Prostate gland (tissue), 2 donors: ENCODE measurements at regions not wholly inside any gene's neighbourhood (a gene's known extent, or its start where the extent isn't known, plus 50 kb on each side); places are given as distances from the start of the nearest gene placed in this dataset.

Source experiments
- DNase-seq: peaks from one replicate; pipeline ENCODE4 v3.0.0-alpha.2; 2019; ENCODE audit warnings: low spot score
- H3K27ac ChIP-seq, 2 donors: fragments of 200-600 bp; sonication (generic); 2 replicates each; pipeline ENCODE4 v1.5.1; 2017 to 2019
- H3K27me3 ChIP-seq: fragments of 200-600 bp; sonication (generic); replicated peaks from 2 replicates; pipeline ENCODE4 v1.5.1; 2019; ENCODE audit not compliant: insufficient read depth
- H3K36me3 ChIP-seq, 2 donors: fragments of 200-600 bp; sonication (generic); 1 replicate in 1 of 2; 2 replicates in 1 of 2; pipeline versions ENCODE4 v1.5.1 to v1.8.1; 2017 to 2019
- H3K4me1 ChIP-seq: fragments of 200-600 bp; sonication (generic); replicated peaks from 2 replicates; pipeline ENCODE4 v1.5.1; 2019
- H3K4me3 ChIP-seq, 2 donors: fragments of 200-600 bp; sonication (generic); 2 replicates each; pipeline ENCODE4 v1.5.1; 2017 to 2019
- H3K9me3 ChIP-seq: fragments of 200-600 bp; sonication (generic); 2 replicates; pipeline ENCODE4 v1.5.1; 2017
- POLR2A ChIP-seq: fragments of 450-650 bp; IDR thresholded peaks from one replicate; pipeline ENCODE4 v1.6.1; 2016; ENCODE audit warnings: antibody characterized with exemption, mild to moderate bottlenecking
- POLR2AphosphoS5 ChIP-seq: sonication (generic); formaldehyde crosslinking; IDR thresholded peaks from one replicate; pipeline ENCODE4 v1.6.1; 2017; ENCODE audit warnings: antibody characterized with exemption
- WGBS: methylation state at CpG from one replicate; pipeline ENCODE4 v1.1.5; 2018; 5-methylcytosine and 5-hydroxymethylcytosine counted together
- intact Hi-C: fragments of 100-400 bp; cut with DNase I; formaldehyde crosslinking; loops from one replicate; pipeline ENCODE4 v1.14.2; 2022
- small RNA-seq, 2 donors: library from RNA; depleted of rRNA; stranded (forward); fragments of <200 nt; gene quantifications; one replicate each; pipeline ENCODE3, GENCODE V24; 2016
- TF ChIP-seq, protein P1 (sequence below), 4 experiments: fragments of 200-600 bp in 2 of 4; fragments of 450-650 bp in 2 of 4; sonication (generic) in 2 of 4; IDR thresholded peaks; 1 replicate in 3 of 4; 2 replicates in 1 of 4; pipeline ENCODE4 v1.5.1; 2016 to 2019; ENCODE audit warnings: antibody characterized with exemption in 4 of 4, mild to moderate bottlenecking in 2 of 4, moderate library complexity in 2 of 4

DNA sequence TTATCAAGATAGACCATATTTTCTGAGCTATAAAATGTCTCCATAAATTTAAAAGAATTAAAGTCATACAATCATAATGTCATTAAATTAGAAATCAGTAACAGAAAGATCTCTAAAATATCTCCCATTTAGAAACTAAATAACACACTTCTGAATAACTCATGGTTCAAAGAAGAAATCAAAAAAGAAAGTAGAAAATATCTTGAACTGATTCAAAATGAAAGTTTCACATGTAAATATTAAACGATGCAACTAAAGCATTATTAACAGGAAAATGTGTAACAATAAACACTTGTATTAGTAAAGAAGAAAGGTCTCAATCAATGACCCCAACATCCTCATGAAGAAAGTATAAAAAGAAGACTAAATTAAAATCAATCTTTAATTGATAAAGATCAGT, 50.5 kb upstream of the PZP start:
- TF ChIP-seq, protein P1, sequence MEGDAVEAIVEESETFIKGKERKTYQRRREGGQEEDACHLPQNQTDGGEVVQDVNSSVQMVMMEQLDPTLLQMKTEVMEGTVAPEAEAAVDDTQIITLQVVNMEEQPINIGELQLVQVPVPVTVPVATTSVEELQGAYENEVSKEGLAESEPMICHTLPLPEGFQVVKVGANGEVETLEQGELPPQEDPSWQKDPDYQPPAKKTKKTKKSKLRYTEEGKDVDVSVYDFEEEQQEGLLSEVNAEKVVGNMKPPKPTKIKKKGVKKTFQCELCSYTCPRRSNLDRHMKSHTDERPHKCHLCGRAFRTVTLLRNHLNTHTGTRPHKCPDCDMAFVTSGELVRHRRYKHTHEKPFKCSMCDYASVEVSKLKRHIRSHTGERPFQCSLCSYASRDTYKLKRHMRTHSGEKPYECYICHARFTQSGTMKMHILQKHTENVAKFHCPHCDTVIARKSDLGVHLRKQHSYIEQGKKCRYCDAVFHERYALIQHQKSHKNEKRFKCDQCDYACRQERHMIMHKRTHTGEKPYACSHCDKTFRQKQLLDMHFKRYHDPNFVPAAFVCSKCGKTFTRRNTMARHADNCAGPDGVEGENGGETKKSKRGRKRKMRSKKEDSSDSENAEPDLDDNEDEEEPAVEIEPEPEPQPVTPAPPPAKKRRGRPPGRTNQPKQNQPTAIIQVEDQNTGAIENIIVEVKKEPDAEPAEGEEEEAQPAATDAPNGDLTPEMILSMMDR (IDR thresholded peaks at IDR 0.05), result no peak
- TF ChIP-seq POLR2A, result no peak
- no peak for TF ChIP-seq POLR2AphosphoS5
- H3K9me3 ChIP-seq, result no peaks in the 10 kb centered on the region
- DNase-seq, result no peak
- no peaks in the 10 kb centered on the region for H3K4me1 ChIP-seq
- no peak overlapping the region for H3K4me3 ChIP-seq
- H3K27ac ChIP-seq, result no peak overlapping the region
- intact Hi-C loops, result no loop called here
- H3K36me3 ChIP-seq, result no peaks in the 10 kb centered on the region
- WGBS, result 71% methylated on average over 1 of the region's 1 CpG
- H3K27me3 ChIP-seq, result no peaks in the 10 kb centered on the region

Small RNA genes in the stretch of these regions (small RNA-seq; reads per million reads assigned to genes)
- 0 reads per million in 2 donors for gene RF00072
